NCI-H526 (cell line): ENCODE measurements at regions not wholly inside any gene's neighbourhood (a gene's known extent, or its start where the extent isn't known, plus 50 kb on each side); places are given as distances from the start of the nearest gene placed in this dataset.
A peak's percentile ranks its signal among the peaks of the same experiment; 100 is the strongest.
"Not testable (repeated sequence)": the region's sequence is repeated elsewhere in the genome, so short reads cannot be mapped to it uniquely, and the experiment has no call there.

Experiments used
- DNase-seq, 2 experiments: peaks; one replicate each; lab custom pipeline; 2025; lab: John Stamatoyannopoulos, UW

GRCh38 chr3:29141197-29141917 lies 139.5 kb upstream of the RBMS3 start:
- DNase-seq = no peak

GRCh38 chr3:29141918-29142275 lies 139.0 kb upstream of the RBMS3 start:
- no peak for DNase-seq

GRCh38 chr3:29143151-29143550 lies 137.7 kb upstream of the RBMS3 start:
- no peak for DNase-seq

- peak in 1 of 2 experiments; percentile 35 for DNase-seq
Observed at GRCh38 chr3:29144361-29144760, 136.5 kb upstream of the RBMS3 start.

GRCh38 chr3:29144807-29145206 lies 136.1 kb upstream of the RBMS3 start:
- peak in 1 of 2 experiments; percentile 30 for DNase-seq

GRCh38 chr3:29145360-29145759 lies 135.5 kb upstream of the RBMS3 start:
- no peak for DNase-seq

GRCh38 chr3:29152379-29152778 lies 128.5 kb upstream of the RBMS3 start:
- no peak for DNase-seq

GRCh38 chr3:29153811-29154210 lies 127.1 kb upstream of the RBMS3 start:
- DNase-seq = no peak

- peak in 1 of 2 experiments; percentile 13 for DNase-seq
Observed at GRCh38 chr3:29156086-29156715, 124.7 kb upstream of the RBMS3 start.

- DNase-seq = no peak
Observed at GRCh38 chr3:29164825-29165224, 116.0 kb upstream of the RBMS3 start.

- DNase-seq = no peak
Observed at GRCh38 chr3:29167180-29167579, 113.7 kb upstream of the RBMS3 start.

- no peak for DNase-seq
Observed at GRCh38 chr3:29168081-29168480, 112.8 kb upstream of the RBMS3 start.

- DNase-seq = no peak
Observed at GRCh38 chr3:29168696-29169095, 112.2 kb upstream of the RBMS3 start.

GRCh38 chr3:29169451-29169850 lies 111.4 kb upstream of the RBMS3 start:
- no peak for DNase-seq

GRCh38 chr3:29171043-29171990 lies 109.6 kb upstream of the RBMS3 start:
- DNase-seq = no peak

GRCh38 chr3:29176501-29176900 lies 104.4 kb upstream of the RBMS3 start:
- no peak for DNase-seq

- DNase-seq = no peak
Observed at GRCh38 chr3:29178809-29179793, 101.8 kb upstream of the RBMS3 start.

- no peak for DNase-seq
Observed at GRCh38 chr3:29181149-29181780, 99.6 kb upstream of the RBMS3 start.

GRCh38 chr3:29181872-29182271 lies 99.0 kb upstream of the RBMS3 start:
- no peak for DNase-seq

- DNase-seq = not testable (repeated sequence)
Observed at GRCh38 chr3:29182828-29183227, 98.0 kb upstream of the RBMS3 start.
